ENCODE measurements at regions not wholly inside any gene's neighbourhood (a gene's known extent, or its start where the extent isn't known, plus 50 kb on each side); places are given as distances from the start of the nearest gene placed in this dataset.

DNA sequence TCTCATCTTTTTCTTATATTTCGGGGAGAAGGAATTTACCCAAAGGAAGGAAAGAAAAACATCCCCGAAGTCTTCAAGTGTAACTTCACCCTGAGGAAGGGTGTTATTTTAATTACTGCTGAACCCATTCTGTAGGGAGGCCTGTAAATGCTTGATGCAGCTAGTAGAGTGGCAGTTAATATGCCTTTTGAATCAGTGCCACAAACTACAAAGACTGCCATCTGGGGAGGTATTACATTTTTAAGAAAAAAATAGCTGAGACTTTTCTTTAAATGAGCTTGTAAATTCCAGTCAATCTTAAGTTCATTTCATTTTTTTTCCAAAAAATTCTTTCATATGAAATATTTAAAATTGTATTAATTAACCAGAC, 233.1 kb upstream of the FERD3L start:
- Mint-ChIP-seq H3K27ac (no peak overlapping the region), H3K4me3 (no peak overlapping the region), H3K27me3 (no peaks in the 10 kb centered on the region), H3K4me1 (ENCODE audit: low read depth) (no peaks in the 10 kb centered on the region), H3K36me3 (no peaks in the 10 kb centered on the region), H3K9me3 (peaks cover 8% of the 10 kb centered on the region)
- ChIA-PET CTCF (no interaction called here), POLR2A (no interaction called here)
- intact Hi-C loops (cut with micrococcal nuclease) = no loop called here
- DNase-seq = no peak

DNA sequence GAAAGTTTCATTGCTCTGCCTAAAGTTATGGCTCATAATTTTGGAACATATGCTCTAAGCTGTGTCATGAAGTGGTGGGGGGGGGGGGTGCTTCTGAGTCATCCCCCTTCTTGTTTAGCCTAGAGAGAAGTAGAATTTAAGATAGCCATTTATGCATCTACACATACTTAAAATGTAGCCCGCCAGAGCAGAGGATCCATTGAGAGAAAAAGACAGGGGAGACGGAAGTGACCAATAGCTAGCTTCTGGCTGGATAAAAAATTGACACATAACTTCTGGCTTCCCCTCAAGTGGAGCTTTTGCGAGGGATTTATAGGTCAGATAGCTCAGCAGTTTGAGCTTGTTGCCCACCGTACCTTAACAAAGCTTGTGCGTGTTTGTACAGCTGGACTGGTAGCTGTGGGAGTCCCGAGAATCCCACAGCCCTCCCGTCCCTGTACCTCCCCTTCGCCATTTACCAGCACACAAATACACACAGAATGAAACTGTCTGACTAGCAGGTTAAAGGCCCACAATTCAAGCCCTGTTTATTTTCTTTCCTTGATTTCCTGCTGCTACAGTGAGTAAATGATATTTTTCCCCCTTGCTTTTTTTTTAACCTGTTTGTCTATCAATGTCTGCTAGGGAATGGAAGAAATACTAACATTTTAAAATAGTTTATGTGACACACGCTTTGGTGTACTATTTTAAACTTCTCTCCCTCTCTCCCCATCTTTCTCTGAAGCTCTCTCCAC, 232.6 kb upstream of the FERD3L start:
- ChIA-PET CTCF (no interaction called here), POLR2A (no interaction called here)
- Mint-ChIP-seq H3K27me3 (no peaks in the 10 kb centered on the region), H3K9me3 (peaks cover 7% of the 10 kb centered on the region), H3K4me3 (no peak overlapping the region), H3K4me1 (ENCODE audit: low read depth) (no peaks in the 10 kb centered on the region), H3K27ac (no peak overlapping the region), H3K36me3 (no peaks in the 10 kb centered on the region)
- no peak for DNase-seq
- intact Hi-C loops (cut with micrococcal nuclease) = no loop called here

DNA sequence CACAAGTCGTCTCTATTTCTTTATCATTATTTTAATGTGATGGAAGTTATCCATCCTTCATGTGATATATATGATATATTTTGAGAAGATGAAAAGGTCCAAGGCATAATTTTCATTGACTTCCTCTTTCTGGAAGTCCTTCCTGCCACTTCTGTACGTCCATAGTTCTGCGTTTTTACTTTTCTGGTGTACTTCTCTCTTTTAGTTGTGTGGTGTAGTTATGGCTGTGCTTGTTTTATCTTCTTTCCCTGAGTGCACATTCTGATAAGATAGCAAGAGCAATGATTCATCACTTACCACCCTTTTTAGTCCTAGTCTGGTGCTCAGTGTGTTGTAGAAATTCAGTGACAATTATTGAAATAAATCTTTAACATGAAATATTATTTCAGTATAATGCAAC, 231.3 kb upstream of the FERD3L start:
- Mint-ChIP-seq H3K4me3 (no peak overlapping the region), H3K4me1 (ENCODE audit: low read depth) (no peaks in the 10 kb centered on the region), H3K27ac (no peak overlapping the region), H3K27me3 (no peaks in the 10 kb centered on the region), H3K9me3 (peaks cover 7% of the 10 kb centered on the region), H3K36me3 (no peaks in the 10 kb centered on the region)
- no peak for DNase-seq
- intact Hi-C loops (cut with micrococcal nuclease) = no loop called here
- CTCF ChIA-PET = no interaction called here
- POLR2A ChIA-PET = no interaction called here

DNA sequence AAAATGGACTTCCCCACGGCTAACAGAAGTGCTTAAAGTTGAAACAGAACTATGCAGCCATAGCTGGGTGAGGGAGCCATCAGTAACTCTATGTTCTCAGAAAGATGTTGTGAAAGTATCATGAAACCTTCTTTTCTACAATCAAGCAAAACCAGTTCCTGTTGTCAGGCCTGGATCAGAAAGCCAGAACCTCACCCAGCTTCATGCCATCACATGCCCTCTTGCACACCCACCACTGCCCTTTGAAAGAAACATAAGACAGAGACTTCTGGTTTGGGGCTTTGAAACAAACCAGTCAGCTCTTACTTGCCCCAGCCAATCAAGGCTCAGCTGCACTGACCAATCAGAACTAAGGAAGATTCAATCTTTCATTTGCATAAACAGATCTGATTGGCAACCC, 230.8 kb upstream of the FERD3L start:
- H3K4me3 Mint-ChIP-seq = no peak overlapping the region
- H3K4me1 Mint-ChIP-seq (ENCODE audit: low read depth) = no peaks in the 10 kb centered on the region
- intact Hi-C loops (cut with micrococcal nuclease) = no loop called here
- ChIA-PET CTCF (no interaction called here), POLR2A (no interaction called here)
- no peak for DNase-seq
- H3K27ac Mint-ChIP-seq = no peak overlapping the region
- H3K36me3 Mint-ChIP-seq = no peaks in the 10 kb centered on the region
- peaks cover 7% of the 10 kb centered on the region for H3K9me3 Mint-ChIP-seq
- no peaks in the 10 kb centered on the region for H3K27me3 Mint-ChIP-seq

DNA sequence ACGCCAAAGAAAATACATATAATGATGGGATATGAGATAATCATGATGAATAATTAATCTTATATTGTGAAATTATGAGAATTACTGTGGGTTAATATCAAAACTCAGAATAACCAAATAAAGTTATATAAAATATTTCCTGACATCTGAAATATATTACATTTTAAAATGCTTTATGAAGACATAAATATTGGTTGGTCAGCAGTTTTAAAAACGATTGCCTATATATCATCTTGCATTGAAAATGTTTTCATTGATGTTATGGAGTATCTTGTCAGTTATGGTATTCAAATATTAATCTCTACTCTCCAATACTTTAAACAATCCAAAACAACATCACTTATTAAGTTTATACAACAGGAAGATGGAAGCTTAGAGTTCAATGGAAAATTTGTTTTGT, 228.1 kb upstream of the FERD3L start:
- POLR2A ChIA-PET = no interaction called here
- intact Hi-C loops (cut with micrococcal nuclease) = no loop called here
- Mint-ChIP-seq H3K27ac (no peak overlapping the region), H3K4me3 (no peak overlapping the region), H3K27me3 (no peaks in the 10 kb centered on the region), H3K36me3 (no peaks in the 10 kb centered on the region), H3K4me1 (ENCODE audit: low read depth) (no peaks in the 10 kb centered on the region), H3K9me3 (peaks cover 6% of the 10 kb centered on the region)
- CTCF ChIA-PET = no interaction called here
- no peak for DNase-seq

DNA sequence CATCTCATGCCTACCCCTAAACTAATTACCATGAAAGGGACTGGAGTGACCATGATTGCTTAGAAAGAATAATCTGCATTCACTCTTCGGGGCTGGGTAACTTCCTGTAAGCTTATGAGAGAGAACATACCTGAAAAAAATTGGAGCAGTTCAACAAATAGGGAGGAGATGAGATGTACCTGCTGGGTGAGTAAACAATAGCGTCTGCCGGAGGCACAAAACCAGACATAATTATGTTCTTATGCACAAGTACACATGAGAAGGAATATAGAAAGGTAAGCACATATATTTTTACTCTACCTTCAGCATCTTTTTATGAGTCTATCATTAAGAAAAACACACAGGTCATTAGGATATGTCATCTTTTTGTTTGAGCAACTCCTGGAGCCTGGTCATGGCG, 224.6 kb upstream of the FERD3L start:
- H3K36me3 Mint-ChIP-seq = no peaks in the 10 kb centered on the region
- no peak overlapping the region for H3K27ac Mint-ChIP-seq
- peaks cover 5% of the 10 kb centered on the region for H3K9me3 Mint-ChIP-seq
- H3K4me1 Mint-ChIP-seq (ENCODE audit: low read depth) = no peaks in the 10 kb centered on the region
- POLR2A ChIA-PET = no interaction called here
- H3K4me3 Mint-ChIP-seq = no peak overlapping the region
- CTCF ChIA-PET = no interaction called here
- no peak for DNase-seq
- intact Hi-C loops (cut with micrococcal nuclease) = no loop called here
- no peaks in the 10 kb centered on the region for H3K27me3 Mint-ChIP-seq

DNA sequence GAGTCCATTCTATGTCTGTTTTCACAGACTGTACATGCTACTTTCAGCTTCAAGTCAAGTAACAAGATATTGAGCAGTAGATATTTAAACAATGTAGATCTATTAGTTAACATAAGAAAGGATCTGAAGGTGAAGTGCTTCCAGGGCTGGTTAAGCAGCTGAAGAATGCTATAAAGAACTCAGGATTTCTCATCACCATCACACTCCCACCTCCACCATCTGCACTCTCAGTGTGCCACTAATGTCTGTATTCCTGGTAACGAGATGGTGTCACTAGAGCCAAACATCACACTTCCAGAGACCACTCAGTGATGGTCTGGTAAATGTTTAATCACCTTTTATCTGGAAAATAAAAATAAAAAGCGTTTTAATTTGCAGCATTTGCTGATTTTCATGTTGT, 224.0 kb upstream of the FERD3L start:
- H3K4me1 Mint-ChIP-seq (ENCODE audit: low read depth) = no peaks in the 10 kb centered on the region
- ChIA-PET POLR2A (no interaction called here), CTCF (no interaction called here)

DNA sequence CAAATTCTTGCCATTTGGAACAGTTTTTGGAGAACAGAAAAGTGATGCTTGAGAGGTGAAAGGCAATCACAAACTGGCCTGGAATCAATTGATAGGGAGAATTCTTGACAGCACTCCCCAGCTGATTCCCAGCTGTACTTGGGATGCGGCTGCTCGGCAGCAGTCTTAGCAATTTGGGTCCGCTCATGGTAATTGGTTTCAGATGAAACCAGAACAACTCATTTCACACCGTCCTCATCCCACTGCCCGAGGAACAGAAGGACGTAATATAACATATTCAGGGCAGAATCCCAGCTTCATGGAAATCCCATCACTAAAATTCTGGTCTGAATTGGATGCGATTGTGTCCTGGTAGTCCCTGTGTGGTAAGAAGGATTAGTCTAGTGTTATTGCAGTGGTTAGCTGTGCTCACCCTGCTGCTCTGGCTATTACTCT, 223.3 kb upstream of the FERD3L start:
- Mint-ChIP-seq H3K4me1 (ENCODE audit: low read depth) (no peaks in the 10 kb centered on the region), H3K27ac (no peak overlapping the region)
- CTCF ChIA-PET = no interaction called here

More for the DNA sequence above, 224.0 kb upstream of the FERD3L start:
- H3K36me3 Mint-ChIP-seq = no peaks in the 10 kb centered on the region
- no peak overlapping the region for H3K27ac Mint-ChIP-seq
- no peaks in the 10 kb centered on the region for H3K27me3 Mint-ChIP-seq
- peaks cover 5% of the 10 kb centered on the region for H3K9me3 Mint-ChIP-seq
- intact Hi-C loops (cut with micrococcal nuclease) = no loop called here
- no peak overlapping the region for H3K4me3 Mint-ChIP-seq
- DNase-seq = no peak

DNA sequence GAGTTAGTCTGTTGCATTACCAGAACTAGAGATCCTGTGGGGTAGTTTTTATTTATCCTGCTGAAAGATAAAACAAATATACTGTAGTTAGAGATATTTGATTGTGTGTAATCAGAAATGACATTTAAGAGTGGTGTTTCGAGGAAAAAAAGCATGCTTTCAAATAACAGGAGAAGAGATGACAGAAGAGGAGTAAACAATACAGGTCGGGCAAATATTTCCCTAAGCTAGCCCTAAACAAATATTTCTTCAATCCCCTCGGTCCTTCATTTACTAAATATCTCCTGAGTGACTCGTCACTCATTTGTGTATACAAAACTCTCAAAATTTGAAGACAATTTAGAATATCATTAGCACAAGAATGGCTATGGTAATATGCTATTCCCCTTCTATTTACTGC, 219.7 kb upstream of the FERD3L start:
- H3K4me3 Mint-ChIP-seq = no peak overlapping the region
- CTCF ChIA-PET = no interaction called here
- intact Hi-C loops (cut with micrococcal nuclease) = no loop called here
- no peaks in the 10 kb centered on the region for H3K4me1 Mint-ChIP-seq (ENCODE audit: low read depth)
- no peak overlapping the region for H3K27ac Mint-ChIP-seq
- no peaks in the 10 kb centered on the region for H3K36me3 Mint-ChIP-seq
- POLR2A ChIA-PET = no interaction called here
- no peaks in the 10 kb centered on the region for H3K27me3 Mint-ChIP-seq
- peaks cover 2% of the 10 kb centered on the region for H3K9me3 Mint-ChIP-seq
- no peak for DNase-seq

More for the DNA sequence above, 223.3 kb upstream of the FERD3L start:
- no peak for DNase-seq
- intact Hi-C loops (cut with micrococcal nuclease) = no loop called here
- Mint-ChIP-seq H3K36me3 (no peaks in the 10 kb centered on the region), H3K9me3 (peaks cover 5% of the 10 kb centered on the region), H3K27me3 (no peaks in the 10 kb centered on the region), H3K4me3 (no peak overlapping the region)
- POLR2A ChIA-PET = no interaction called here

DNA sequence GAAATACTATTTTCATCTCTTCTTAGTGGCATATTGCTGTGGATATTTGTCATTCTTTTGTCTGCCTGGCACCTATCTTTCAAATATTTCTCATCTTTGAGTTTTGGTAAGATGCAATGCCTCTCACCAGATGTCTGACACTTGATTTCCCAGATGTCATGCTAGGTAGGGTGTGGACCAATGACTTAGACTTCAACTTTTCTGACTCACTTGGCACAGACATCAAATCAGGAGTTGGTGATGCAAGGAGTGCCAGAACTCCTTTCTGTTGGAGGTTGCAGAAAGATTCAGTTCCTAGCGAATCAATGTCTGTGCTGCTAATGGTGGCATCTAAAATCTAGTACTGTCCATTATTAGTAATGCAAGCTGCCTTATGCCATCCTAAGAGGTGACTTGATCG, 216.9 kb upstream of the FERD3L start:
- POLR2A ChIA-PET = no interaction called here
- H3K27ac Mint-ChIP-seq = no peak overlapping the region
- no peaks in the 10 kb centered on the region for H3K27me3 Mint-ChIP-seq
- CTCF ChIA-PET = no interaction called here
- H3K4me3 Mint-ChIP-seq = no peak overlapping the region
- H3K9me3 Mint-ChIP-seq = no peaks in the 10 kb centered on the region
- no peaks in the 10 kb centered on the region for H3K4me1 Mint-ChIP-seq (ENCODE audit: low read depth)
- H3K36me3 Mint-ChIP-seq = no peaks in the 10 kb centered on the region
- intact Hi-C loops (cut with micrococcal nuclease) = no loop called here
- DNase-seq = no peak

DNA sequence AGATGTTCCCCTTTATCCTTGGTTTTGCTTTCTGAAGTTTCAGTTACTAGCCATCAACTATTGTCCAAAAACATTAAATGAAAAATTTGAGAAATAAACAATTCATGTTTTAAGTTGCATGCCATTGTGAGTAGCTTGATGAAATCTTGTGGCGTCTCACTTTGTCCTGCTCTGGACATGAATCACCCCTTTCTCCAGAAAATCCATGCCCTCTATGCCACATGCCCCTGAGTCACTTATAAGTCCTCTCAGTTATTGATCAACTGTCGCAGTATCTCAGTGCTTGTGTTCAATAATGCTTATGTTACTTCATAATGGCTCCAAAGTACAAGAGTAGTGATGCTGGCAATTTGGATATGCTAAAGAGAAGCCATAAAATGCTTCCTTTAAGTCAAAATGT, 208.0 kb upstream of the FERD3L start:
- Mint-ChIP-seq H3K27ac (no peak overlapping the region), H3K27me3 (no peaks in the 10 kb centered on the region), H3K36me3 (no peaks in the 10 kb centered on the region), H3K9me3 (no peaks in the 10 kb centered on the region), H3K4me1 (ENCODE audit: low read depth) (no peaks in the 10 kb centered on the region), H3K4me3 (no peak overlapping the region)
- ChIA-PET CTCF (no interaction called here), POLR2A (no interaction called here)
- DNase-seq = no peak
- intact Hi-C loops (cut with micrococcal nuclease) = no loop called here

DNA sequence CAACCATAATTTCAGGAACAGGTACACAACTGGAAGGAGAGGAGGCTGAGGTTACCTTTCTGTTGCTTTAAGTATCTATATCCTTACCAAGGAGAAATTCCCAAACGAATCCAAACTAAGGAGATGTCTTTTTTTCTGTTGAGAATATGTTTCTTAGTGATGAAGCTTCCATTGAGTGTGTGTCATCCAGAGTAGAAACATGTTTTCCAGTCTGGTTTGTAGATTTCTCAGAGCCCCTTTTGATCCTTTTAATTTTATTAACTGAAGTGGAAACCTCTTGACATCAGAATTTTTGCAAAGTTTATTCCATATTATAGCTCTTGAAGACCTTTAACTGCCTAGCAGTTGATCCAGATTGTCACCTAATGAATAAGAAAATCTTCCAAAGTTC, 207.1 kb upstream of the FERD3L start:
- ChIA-PET CTCF (no interaction called here), POLR2A (no interaction called here)
- no peaks in the 10 kb centered on the region for H3K36me3 Mint-ChIP-seq
- no peaks in the 10 kb centered on the region for H3K27me3 Mint-ChIP-seq
- H3K9me3 Mint-ChIP-seq = no peaks in the 10 kb centered on the region
- no peaks in the 10 kb centered on the region for H3K4me1 Mint-ChIP-seq (ENCODE audit: low read depth)
- no peak for DNase-seq
- intact Hi-C loops (cut with micrococcal nuclease) = no loop called here
- H3K27ac Mint-ChIP-seq = no peak overlapping the region
- no peak overlapping the region for H3K4me3 Mint-ChIP-seq

DNA sequence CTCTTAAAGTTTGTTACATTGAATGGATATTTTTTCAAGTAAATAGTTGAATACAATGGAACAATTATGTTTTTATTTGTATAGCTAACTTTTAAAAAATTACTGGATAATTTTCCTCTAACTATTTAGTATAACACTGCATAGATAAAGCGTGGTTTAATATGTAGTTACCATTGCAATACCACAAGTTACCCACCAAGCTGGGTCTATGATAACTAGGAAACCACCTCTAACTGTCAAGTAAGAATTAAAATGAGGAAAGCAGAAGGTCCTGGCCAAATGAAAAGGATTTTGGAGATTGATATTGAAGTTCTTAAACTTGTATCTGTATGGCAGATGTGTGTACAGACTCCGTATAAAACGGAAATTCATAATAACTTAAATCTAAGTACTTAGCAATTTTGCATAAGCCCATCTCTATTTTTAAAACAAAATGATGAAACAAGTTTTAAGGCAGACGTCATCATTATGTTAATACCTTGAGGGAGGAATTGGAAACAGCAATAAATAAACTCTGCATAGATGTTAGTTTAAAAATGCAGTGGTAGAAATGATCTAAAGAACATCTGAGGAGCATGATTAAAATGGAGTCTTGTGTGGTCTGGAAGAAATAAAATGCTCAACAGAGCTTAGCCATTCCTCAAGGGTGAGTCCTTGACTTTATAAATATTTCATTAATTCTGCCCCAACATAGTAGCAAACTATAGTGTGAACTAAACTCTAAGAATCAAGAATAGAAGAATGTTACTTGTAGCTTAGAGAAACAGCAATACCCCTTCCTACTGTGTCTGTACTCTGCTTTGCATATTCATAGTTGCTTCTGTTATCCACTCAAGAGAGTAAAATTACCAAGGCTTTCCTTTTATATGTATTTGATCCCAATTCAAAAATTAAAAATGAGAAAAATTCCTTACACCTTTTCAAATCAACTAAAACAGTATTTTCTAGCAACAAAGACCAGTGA, 206.4 kb upstream of the FERD3L start:
- no peak for DNase-seq

More for the DNA sequence above, 206.4 kb upstream of the FERD3L start:
- no peak overlapping the region for H3K4me3 Mint-ChIP-seq
- CTCF ChIA-PET = no interaction called here
- H3K36me3 Mint-ChIP-seq = no peaks in the 10 kb centered on the region
- H3K27me3 Mint-ChIP-seq = no peaks in the 10 kb centered on the region
- no peaks in the 10 kb centered on the region for H3K4me1 Mint-ChIP-seq (ENCODE audit: low read depth)
- intact Hi-C loops (cut with micrococcal nuclease) = no loop called here
- no peaks in the 10 kb centered on the region for H3K9me3 Mint-ChIP-seq
- POLR2A ChIA-PET = no interaction called here
- no peak overlapping the region for H3K27ac Mint-ChIP-seq

Data from activated CD4-positive, alpha-beta memory T cell treated with anti-CD3 and anti-CD28 coated beads for 36 hours (primary cell).